H1 (cell line): ENCODE measurements at regions not wholly inside any gene's neighbourhood (a gene's known extent, or its start where the extent isn't known, plus 50 kb on each side); places are given as distances from the start of the nearest gene placed in this dataset.

Source experiments
- CTCF ChIP-seq, 3 experiments: IDR thresholded peaks; 1 replicate in 2 of 3; 2 replicates in 1 of 3; pipeline versions ENCODE4 v1.5.1 to v1.6.1; 2011; ENCODE audit warnings: low read length in 3 of 3, mild to moderate bottlenecking in 3 of 3, inconsistent platforms in 2 of 3, low read depth in 1 of 3, moderate library complexity in 1 of 3; ENCODE audit not compliant: insufficient read depth in 1 of 3; ENCODE audit errors: control extremely low read depth in 1 of 3
- TAF1 ChIP-seq: IDR thresholded peaks from 2 replicates; pipeline ENCODE4 v1.6.1; 2011; ENCODE audit warnings: mild to moderate bottlenecking, low read depth, low read length

- no peak for TF ChIP-seq TAF1
- no peak for TF ChIP-seq CTCF (IDR thresholded peaks at IDR 0.05; ENCODE audit: control extremely low read depth in 1 of 3, insufficient read depth in 1 of 3, low read depth in 1 of 3, low read length in 3 of 3)
Observed at GRCh38 chr1:31487721-31488293, 74.8 kb downstream of the SERINC2 start (continued).
